ENCODE measurements at regions not wholly inside any gene's neighbourhood (a gene's known extent, or its start where the extent isn't known, plus 50 kb on each side); places are given as distances from the start of the nearest gene placed in this dataset.

DNA sequence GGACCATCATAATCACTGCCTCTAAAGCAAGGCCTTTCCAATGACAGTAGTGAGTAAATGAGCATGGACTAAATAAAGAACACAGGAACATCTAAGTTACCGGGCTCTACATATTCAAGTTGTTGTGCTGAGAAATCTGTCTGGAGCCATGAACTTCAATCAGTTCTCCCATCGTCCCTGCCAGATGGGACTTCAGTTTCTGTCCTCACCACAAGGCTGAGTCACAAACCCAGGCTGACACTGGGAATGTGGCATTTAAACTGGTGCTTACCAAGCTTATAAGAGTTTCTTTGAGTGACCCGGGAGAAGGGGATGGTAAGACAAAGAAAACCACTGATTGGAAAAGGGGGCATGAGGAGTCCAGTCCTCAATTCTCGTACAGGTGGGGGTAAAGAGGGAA is 497.0 kb downstream of the MAFB start:
- Mint-ChIP-seq H3K4me1 (ENCODE audit: low read depth in 2 of 2) (no peaks in the 10 kb centered on the region), H3K36me3 (ENCODE audit: insufficient read depth) (no peaks in the 10 kb centered on the region), H3K9me3 (no peaks in the 10 kb centered on the region), H3K4me3 (no peak overlapping the region), H3K27me3 (peaks cover 0 to 14% of the 10 kb centered on the region in 2 donors), H3K27ac (no peak overlapping the region)
- no peak for DNase-seq
- no peak for ATAC-seq (replicated peaks)

GRCh38 chr20:40191573-40191972 is 497.5 kb downstream of the MAFB start:
- Mint-ChIP-seq H3K4me3 (no peak overlapping the region), H3K36me3 (ENCODE audit: insufficient read depth) (peaks cover 2% of the 10 kb centered on the region), H3K27ac (no peak overlapping the region), H3K4me1 (ENCODE audit: low read depth in 2 of 2) (no peaks in the 10 kb centered on the region), H3K27me3 (peaks cover 0 to 14% of the 10 kb centered on the region in 2 donors), H3K9me3 (no peaks in the 10 kb centered on the region)
- ATAC-seq (replicated peaks) (no peak), DNase-seq (no peak)

DNA sequence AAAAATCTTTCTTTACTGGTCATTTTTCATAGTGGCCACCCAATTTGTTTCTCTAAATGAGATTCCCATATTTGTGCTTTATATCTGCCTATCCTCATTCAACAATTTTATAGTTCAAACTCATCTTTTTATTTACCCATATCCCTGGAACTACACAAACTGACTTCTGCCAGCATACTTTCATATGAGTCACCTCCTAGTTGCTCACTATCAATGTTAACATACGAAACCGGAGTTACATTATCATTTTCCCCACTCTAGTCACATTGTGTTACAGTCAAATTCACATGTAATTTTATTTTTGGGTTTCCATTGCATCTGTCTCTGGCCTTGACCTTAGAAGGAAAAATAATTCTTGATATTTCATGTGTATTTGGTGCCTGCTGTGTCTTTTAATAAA is 499.4 kb downstream of the MAFB start:
- Mint-ChIP-seq H3K27ac (no peak overlapping the region), H3K4me1 (ENCODE audit: low read depth in 2 of 2) (no peaks in the 10 kb centered on the region), H3K9me3 (no peaks in the 10 kb centered on the region), H3K4me3 (no peak overlapping the region), H3K27me3 (peaks cover 0 to 14% of the 10 kb centered on the region in 2 donors), H3K36me3 (ENCODE audit: insufficient read depth) (peaks cover 2% of the 10 kb centered on the region)
- no peak for DNase-seq
- no peak for ATAC-seq (replicated peaks)

DNA sequence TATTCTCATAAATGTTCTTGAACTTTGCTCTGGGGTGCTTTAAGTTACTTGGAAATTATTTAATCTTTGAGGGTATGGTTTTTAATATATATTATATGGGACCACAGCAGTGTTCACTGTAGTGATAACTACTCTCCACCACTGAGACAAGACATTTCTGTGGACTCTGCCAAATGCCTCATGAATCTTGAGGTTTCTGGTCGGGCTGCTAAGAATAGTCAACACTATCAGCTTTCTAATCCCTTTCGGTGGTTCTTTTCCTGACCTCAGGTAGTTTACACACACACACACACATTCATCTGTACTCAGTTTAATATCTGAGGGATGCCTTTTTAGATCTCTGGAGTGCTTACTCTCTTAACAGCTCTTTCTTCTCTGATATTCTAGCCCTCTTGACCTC is 500.7 kb downstream of the MAFB start:
- Mint-ChIP-seq H3K4me1 (ENCODE audit: low read depth in 2 of 2) (no peaks in the 10 kb centered on the region), H3K27me3 (peaks cover 0 to 14% of the 10 kb centered on the region in 2 donors), H3K27ac (no peak overlapping the region), H3K4me3 (no peak overlapping the region), H3K9me3 (no peaks in the 10 kb centered on the region), H3K36me3 (ENCODE audit: insufficient read depth) (peaks cover 2% of the 10 kb centered on the region)
- DNase-seq (no peak), ATAC-seq (replicated peaks) (no peak)

- no peak for ATAC-seq (replicated peaks)
- Mint-ChIP-seq H3K4me3 (no peak overlapping the region), H3K27ac (no peak overlapping the region), H3K9me3 (no peaks in the 10 kb centered on the region), H3K4me1 (ENCODE audit: low read depth in 2 of 2) (no peaks in the 10 kb centered on the region), H3K27me3 (peaks cover 0 to 14% of the 10 kb centered on the region in 2 donors), H3K36me3 (ENCODE audit: insufficient read depth) (peaks cover 2% of the 10 kb centered on the region)
- DNase-seq: no peak
Measured at GRCh38 chr20:40186826-40187225, 502.2 kb downstream of the MAFB start.

GRCh38 chr20:40181676-40182075 is 507.4 kb downstream of the MAFB start:
- DNase-seq (no peak), ATAC-seq (replicated peaks) (no peak)
- no peaks in the 10 kb centered on the region for H3K27me3 Mint-ChIP-seq
- no peaks in the 10 kb centered on the region for H3K9me3 Mint-ChIP-seq
- no peaks in the 10 kb centered on the region for H3K4me1 Mint-ChIP-seq (ENCODE audit: low read depth in 2 of 2)
- H3K36me3 Mint-ChIP-seq (ENCODE audit: insufficient read depth): peaks cover 1% of the 10 kb centered on the region
- no peak overlapping the region for H3K27ac Mint-ChIP-seq
- H3K4me3 Mint-ChIP-seq: no peak overlapping the region

DNA sequence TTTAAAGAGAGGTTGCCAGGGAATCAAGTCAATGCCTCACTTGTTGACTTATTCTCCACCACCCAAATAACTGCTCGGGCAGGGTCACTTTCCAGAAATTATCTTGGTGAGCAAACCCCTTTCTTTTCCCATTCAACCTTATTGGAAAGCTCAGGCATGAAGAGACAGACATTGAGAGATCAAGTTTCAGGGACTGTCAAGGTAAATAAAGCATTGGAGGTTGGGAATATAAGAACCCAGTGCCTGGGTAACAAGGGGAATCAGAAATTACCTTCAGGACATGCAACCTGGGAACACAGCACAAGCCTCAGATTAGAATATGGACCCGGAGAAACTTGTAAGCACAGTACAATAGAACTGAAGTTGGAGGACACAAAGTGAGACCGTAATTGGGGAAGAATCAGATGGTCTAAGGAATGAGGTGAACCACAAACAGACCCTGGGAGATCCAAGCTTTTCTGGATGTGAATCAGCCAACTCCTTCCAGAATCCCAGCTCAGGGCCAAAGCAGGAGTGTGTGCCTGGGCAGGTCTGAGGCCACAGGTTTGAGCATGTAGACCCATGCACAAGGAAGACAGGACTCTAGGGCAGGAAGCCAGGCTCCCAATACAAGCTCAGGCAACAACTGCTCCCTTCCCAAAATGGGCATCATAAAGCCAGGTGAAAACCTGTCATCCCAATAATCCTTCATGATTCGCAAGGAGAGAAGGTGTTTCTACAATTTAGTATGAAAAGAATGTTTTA is 512.8 kb downstream of the MAFB start:
- H3K36me3 Mint-ChIP-seq (ENCODE audit: insufficient read depth): no peaks in the 10 kb centered on the region
- H3K27me3 Mint-ChIP-seq: peaks cover 0 to 31% of the 10 kb centered on the region in 2 donors
- no peak for ATAC-seq (replicated peaks)

DNA sequence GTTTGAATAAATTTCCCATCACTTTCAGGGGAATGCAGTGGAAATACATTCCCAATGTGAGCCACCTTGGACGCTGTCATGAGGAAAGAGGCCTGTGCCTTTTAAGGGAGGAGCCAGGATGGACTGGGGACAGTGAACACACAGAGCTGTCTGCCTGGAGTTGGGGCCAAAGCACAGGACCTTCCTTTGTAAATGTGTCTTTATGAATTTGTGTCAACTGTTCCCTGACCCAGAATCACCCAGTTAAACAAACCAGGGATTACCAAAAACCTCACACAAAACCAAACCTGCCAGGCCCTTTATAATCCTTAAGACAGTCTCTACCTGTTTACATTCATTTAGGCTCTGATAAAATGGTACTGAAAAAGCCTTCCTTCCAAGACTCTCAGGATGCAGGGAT is 513.7 kb downstream of the MAFB start:
- no peak overlapping the region for H3K4me3 Mint-ChIP-seq
- no peaks in the 10 kb centered on the region for H3K36me3 Mint-ChIP-seq (ENCODE audit: insufficient read depth)
- H3K9me3 Mint-ChIP-seq: no peaks in the 10 kb centered on the region
- peaks cover 0 to 37% of the 10 kb centered on the region in 2 donors for H3K27me3 Mint-ChIP-seq
- ATAC-seq (replicated peaks) (no peak), DNase-seq (no peak)
- no peak overlapping the region for H3K27ac Mint-ChIP-seq
- H3K4me1 Mint-ChIP-seq (ENCODE audit: low read depth in 2 of 2): no peaks in the 10 kb centered on the region

More for the DNA sequence above, 512.8 kb downstream of the MAFB start:
- no peak overlapping the region for H3K4me3 Mint-ChIP-seq
- no peaks in the 10 kb centered on the region for H3K4me1 Mint-ChIP-seq (ENCODE audit: low read depth in 2 of 2)
- no peak for DNase-seq
- no peaks in the 10 kb centered on the region for H3K9me3 Mint-ChIP-seq
- H3K27ac Mint-ChIP-seq: no peak overlapping the region

- H3K36me3 Mint-ChIP-seq (ENCODE audit: insufficient read depth): no peaks in the 10 kb centered on the region
Measured at GRCh38 chr20:40173872-40174271, 515.2 kb downstream of the MAFB start.

GRCh38 chr20:40168981-40169620 is 519.9 kb downstream of the MAFB start:
- Mint-ChIP-seq H3K9me3 (no peaks in the 10 kb centered on the region), H3K4me1 (ENCODE audit: low read depth in 2 of 2) (no peaks in the 10 kb centered on the region), H3K27ac (no peak overlapping the region), H3K27me3 (peaks cover 0 to 21% of the 10 kb centered on the region in 2 donors), H3K36me3 (ENCODE audit: insufficient read depth) (no peaks in the 10 kb centered on the region), H3K4me3 (no peak overlapping the region)
- DNase-seq: no peak
- ATAC-seq (replicated peaks): no peak

More at GRCh38 chr20:40173872-40174271, 515.2 kb downstream of the MAFB start:
- H3K4me3 Mint-ChIP-seq: no peak overlapping the region
- no peaks in the 10 kb centered on the region for H3K9me3 Mint-ChIP-seq
- DNase-seq (no peak), ATAC-seq (replicated peaks) (no peak)
- H3K27ac Mint-ChIP-seq: no peak overlapping the region
- no peaks in the 10 kb centered on the region for H3K4me1 Mint-ChIP-seq (ENCODE audit: low read depth in 2 of 2)
- H3K27me3 Mint-ChIP-seq: peaks cover 0 to 37% of the 10 kb centered on the region in 2 donors

GRCh38 chr20:40161391-40161790 is 527.6 kb downstream of the MAFB start:
- H3K27ac Mint-ChIP-seq: no peak overlapping the region
- no peak for DNase-seq
- no peaks in the 10 kb centered on the region for H3K27me3 Mint-ChIP-seq
- no peaks in the 10 kb centered on the region for H3K9me3 Mint-ChIP-seq
- no peaks in the 10 kb centered on the region for H3K4me1 Mint-ChIP-seq (ENCODE audit: low read depth in 2 of 2)
- peaks cover 2% of the 10 kb centered on the region for H3K36me3 Mint-ChIP-seq (ENCODE audit: insufficient read depth)
- no peak overlapping the region for H3K4me3 Mint-ChIP-seq
- ATAC-seq (replicated peaks): no peak

DNA sequence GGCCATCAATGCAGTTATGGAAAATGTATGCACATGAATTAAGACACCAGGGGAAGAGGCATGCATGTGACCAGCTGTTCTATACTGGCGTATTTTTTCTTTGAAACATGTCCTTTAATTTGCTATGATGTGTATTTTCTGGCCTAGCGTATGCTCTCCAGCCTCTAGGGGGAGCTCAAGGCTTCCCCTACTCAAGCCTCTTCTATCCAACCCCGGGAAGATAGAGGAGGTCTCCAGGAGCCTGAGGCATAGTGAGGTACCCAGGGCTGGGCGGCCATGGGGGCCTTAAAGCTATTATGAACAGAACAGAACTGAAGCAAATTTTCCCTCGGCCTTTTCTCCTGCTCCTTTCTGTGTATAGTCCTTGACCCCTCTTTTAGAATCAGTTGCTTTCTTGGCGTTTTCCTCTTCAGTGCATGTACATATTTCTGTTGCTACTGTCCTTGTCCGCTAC is 528.9 kb downstream of the MAFB start:
- Mint-ChIP-seq H3K36me3 (ENCODE audit: insufficient read depth) (peaks cover 2% of the 10 kb centered on the region), H3K4me1 (ENCODE audit: low read depth in 2 of 2) (no peaks in the 10 kb centered on the region), H3K27me3 (no peaks in the 10 kb centered on the region), H3K27ac (no peak overlapping the region), H3K4me3 (no peak overlapping the region), H3K9me3 (no peaks in the 10 kb centered on the region)
- DNase-seq (no peak), ATAC-seq (replicated peaks) (no peak)

- Mint-ChIP-seq H3K36me3 (ENCODE audit: insufficient read depth) (peaks cover 2% of the 10 kb centered on the region), H3K4me3 (no peak overlapping the region), H3K27me3 (no peaks in the 10 kb centered on the region), H3K9me3 (no peaks in the 10 kb centered on the region), H3K4me1 (ENCODE audit: low read depth in 2 of 2) (no peaks in the 10 kb centered on the region), H3K27ac (no peak overlapping the region)
- ATAC-seq (replicated peaks) (no peak), DNase-seq (no peak)
Measured at GRCh38 chr20:40159276-40159675, 529.8 kb downstream of the MAFB start.

- ATAC-seq (replicated peaks) (no peak), DNase-seq (no peak)
- no peak overlapping the region for H3K4me3 Mint-ChIP-seq
- no peak overlapping the region for H3K27ac Mint-ChIP-seq
- no peaks in the 10 kb centered on the region for H3K27me3 Mint-ChIP-seq
- peaks cover 2% of the 10 kb centered on the region for H3K36me3 Mint-ChIP-seq (ENCODE audit: insufficient read depth)
- H3K9me3 Mint-ChIP-seq: no peaks in the 10 kb centered on the region
- H3K4me1 Mint-ChIP-seq (ENCODE audit: low read depth in 2 of 2): no peaks in the 10 kb centered on the region
Measured at GRCh38 chr20:40156600-40157317, 532.3 kb downstream of the MAFB start.
